ENCODE measurements at regions not wholly inside any gene's neighbourhood (a gene's known extent, or its start where the extent isn't known, plus 50 kb on each side); places are given as distances from the start of the nearest gene placed in this dataset.
"Not testable (repeated sequence)": the region's sequence is repeated elsewhere in the genome, so short reads cannot be mapped to it uniquely, and the experiment has no call there.

GRCh38 chr1:204782118-204782700 lies 88.5 kb upstream of the NFASC start:
- DNase-seq: no peak

GRCh38 chr1:204785023-204785422 lies 85.6 kb upstream of the NFASC start:
- DNase-seq: not testable (repeated sequence)

- DNase-seq: no peak
These were observed 82.2 kb upstream of the NFASC start for GRCh38 chr1:204788470-204788869.

GRCh38 chr1:204791453-204792353 lies 79.0 kb upstream of the NFASC start:
- DNase-seq: peak; percentile 78 to 81

- no peak for DNase-seq
These were observed 78.3 kb upstream of the NFASC start for GRCh38 chr1:204792354-204792692.

- DNase-seq: no peak
These were observed 77.3 kb upstream of the NFASC start for GRCh38 chr1:204793259-204793914.

- DNase-seq: not testable (repeated sequence)
These were observed 73.8 kb upstream of the NFASC start for GRCh38 chr1:204796886-204797285.

GRCh38 chr1:204797401-204797800 lies 73.3 kb upstream of the NFASC start:
- no peak for DNase-seq

- DNase-seq: no peak
These were observed 71.0 kb upstream of the NFASC start for GRCh38 chr1:204799630-204800029.

- DNase-seq: no peak
These were observed 69.5 kb upstream of the NFASC start for GRCh38 chr1:204801211-204801610.

GRCh38 chr1:204802401-204803175 lies 68.1 kb upstream of the NFASC start:
- DNase-seq: no peak

- no peak for DNase-seq
These were observed 67.1 kb upstream of the NFASC start for GRCh38 chr1:204803607-204804006.

- DNase-seq: peak; percentile 76 to 78
These were observed 63.5 kb upstream of the NFASC start for GRCh38 chr1:204806943-204807687.

- no peak for DNase-seq
These were observed 61.2 kb upstream of the NFASC start for GRCh38 chr1:204809488-204809887.

GRCh38 chr1:204812842-204813241 lies 57.8 kb upstream of the NFASC start:
- DNase-seq: no peak

GRCh38 chr1:204813522-204813921 lies 57.1 kb upstream of the NFASC start:
- no peak for DNase-seq

GRCh38 chr1:204814166-204814884 lies 56.3 kb upstream of the NFASC start:
- no peak for DNase-seq

- no peak for DNase-seq
These were observed 53.3 kb upstream of the NFASC start for GRCh38 chr1:204817341-204817740.

GRCh38 chr1:204818998-204819397 lies 51.7 kb upstream of the NFASC start:
- no peak for DNase-seq

- DNase-seq: no peak
These were observed 51.2 kb upstream of the NFASC start for GRCh38 chr1:204819495-204819894.

Measured in activated CD4-positive, alpha-beta T cell treated with anti-CD3 and anti-CD28 coated beads, Interleukin-2, amount 50 U/mL, for 4 hours (primary cell).